ENCODE measurements at regions not wholly inside any gene's neighbourhood (a gene's known extent, or its start where the extent isn't known, plus 50 kb on each side); places are given as distances from the start of the nearest gene placed in this dataset.

GRCh38 chr13:94933936-94934335 lies 221.6 kb upstream of the SOX21 start:
- ChIA-PET CTCF (no interaction called here), POLR2A (no interaction called here)
- H3K9me3 ChIP-seq (ENCODE audit: control insufficient read depth, insufficient read depth, low read depth, low read length), result no peaks in the 10 kb centered on the region
- no peak overlapping the region for H3K4me3 ChIP-seq (ENCODE audit: low read depth, low read length)
- TF ChIP-seq ZSCAN30 (tag by site-specific recombination; IDR thresholded peaks at IDR 0.05) (no peak), ZNF221 (tag by site-specific recombination; IDR thresholded peaks at IDR 0.05; ENCODE audit: borderline replicate concordance) (no peak), MEIS1 (CRISPR knock-in tag; IDR thresholded peaks at IDR 0.05; ENCODE audit: borderline replicate concordance) (no peak), ZFP3 (tag by site-specific recombination; IDR thresholded peaks at IDR 0.05; ENCODE audit: low read depth) (no peak), ZNF302 (tag by site-specific recombination; IDR thresholded peaks at IDR 0.05; ENCODE audit: low read depth) (no peak), FEZF1 (tag by site-specific recombination; IDR thresholded peaks at IDR 0.05) (no peak), ZNF350 (tag by site-specific recombination; IDR thresholded peaks at IDR 0.05) (no peak), ZBTB10 (tag by site-specific recombination; IDR thresholded peaks at IDR 0.05) (no peak), ZBTB26 (tag by site-specific recombination; optimal IDR thresholded peaks at IDR 0.05) (no peak), SP7 (tag by site-specific recombination; IDR thresholded peaks at IDR 0.05) (no peak), ZNF202 (tag by site-specific recombination; IDR thresholded peaks at IDR 0.05; ENCODE audit: borderline replicate concordance) (no peak), ZBTB48 (tag by site-specific recombination; IDR thresholded peaks at IDR 0.05) (no peak)
- H3K27ac ChIP-seq (ENCODE audit: extremely low read depth, low read depth, low read length), result no peak overlapping the region
- H3K36me3 ChIP-seq (ENCODE audit: control insufficient read depth in 2 of 2, insufficient read depth in 1 of 2, low read length in 2 of 2), result no peaks in the 10 kb centered on the region
- no peaks in the 10 kb centered on the region for H3K4me1 ChIP-seq (ENCODE audit: control insufficient read depth, insufficient read depth, low read length)

- ChIA-PET POLR2A (no interaction called here), CTCF (no interaction called here)
- H3K9me3 ChIP-seq (ENCODE audit: control insufficient read depth, insufficient read depth, low read depth, low read length), result no peaks in the 10 kb centered on the region
- no peak overlapping the region for H3K27ac ChIP-seq (ENCODE audit: extremely low read depth, low read depth, low read length)
- TF ChIP-seq SETDB1 (IDR thresholded peaks at IDR 0.05; ENCODE audit: insufficient read length, low read length), result peak; percentile 76
- no peak for TF ChIP-seq BCL6B (tag by site-specific recombination; IDR thresholded peaks at IDR 0.05)
- no peaks in the 10 kb centered on the region for H3K36me3 ChIP-seq (ENCODE audit: control insufficient read depth in 2 of 2, insufficient read depth in 1 of 2, low read length in 2 of 2)
- no peak overlapping the region for H3K4me3 ChIP-seq (ENCODE audit: low read depth, low read length)
- H3K4me1 ChIP-seq (ENCODE audit: control insufficient read depth, insufficient read depth, low read length), result no peaks in the 10 kb centered on the region
These were observed 220.9 kb upstream of the SOX21 start for GRCh38 chr13:94933230-94933751.

- ChIA-PET POLR2A (no interaction called here), CTCF (interaction anchor here (0.7 kb wide), 1 partner anchor 25 kb away, joined by 3 read pairs; no protein-coding TSS in a partner anchor)
- H3K36me3 ChIP-seq (ENCODE audit: control insufficient read depth in 2 of 2, insufficient read depth in 1 of 2, low read length in 2 of 2), result no peaks in the 10 kb centered on the region
- H3K4me3 ChIP-seq (ENCODE audit: low read depth, low read length), result no peak overlapping the region
- H3K9me3 ChIP-seq (ENCODE audit: control insufficient read depth, insufficient read depth, low read depth, low read length), result no peaks in the 10 kb centered on the region
- no peaks in the 10 kb centered on the region for H3K4me1 ChIP-seq (ENCODE audit: control insufficient read depth, insufficient read depth, low read length)
- H3K27ac ChIP-seq (ENCODE audit: extremely low read depth, low read depth, low read length), result no peak overlapping the region
- no peak for TF ChIP-seq WT1 (tag by site-specific recombination; IDR thresholded peaks at IDR 0.05)
- TF ChIP-seq GLIS2 (tag by site-specific recombination; IDR thresholded peaks at IDR 0.05), result no peak
- no peak for TF ChIP-seq ZNF280D (tag by site-specific recombination; IDR thresholded peaks at IDR 0.05)
- no peak for TF ChIP-seq PRDM4 (tag by site-specific recombination; IDR thresholded peaks at IDR 0.05)
- no peak for TF ChIP-seq ZNF623 (tag by site-specific recombination; IDR thresholded peaks at IDR 0.05)
- no peak for TF ChIP-seq ZNF544 (tag by site-specific recombination; IDR thresholded peaks at IDR 0.05)
- no peak for TF ChIP-seq ZNF560 (tag by site-specific recombination; IDR thresholded peaks at IDR 0.05; ENCODE audit: borderline replicate concordance)
These were observed 215.9 kb upstream of the SOX21 start for GRCh38 chr13:94928127-94928775.

Measured in HEK293 (cell line).